ENCODE measurements at regions not wholly inside any gene's neighbourhood (a gene's known extent, or its start where the extent isn't known, plus 50 kb on each side); places are given as distances from the start of the nearest gene placed in this dataset.
A peak's percentile ranks its signal among the peaks of the same experiment; 100 is the strongest.

- Histone ChIP-seq H2BK120ac (ENCODE audit: low read depth, low read length) (no peak overlapping the region), H3K23ac (ENCODE audit: low read depth, low read length, poor library complexity) (no peak overlapping the region), H3K36me3 (replicated peaks in 1 of 2; ENCODE audit: control insufficient read depth in 2 of 2, insufficient read depth in 2 of 2, low read length in 2 of 2) (no peaks in the 10 kb centered on the region), H3K4me1 (ENCODE audit: control insufficient read depth in 2 of 2, insufficient read depth in 1 of 2, low read depth in 1 of 2, low read length in 2 of 2) (no peaks in the 10 kb centered on the region), H3K18ac (ENCODE audit: low read length) (no peak overlapping the region), H2AFZ (ENCODE audit: low read length) (no peak overlapping the region), H3K27ac (replicated peaks; ENCODE audit: low read length) (no peak overlapping the region), H2BK15ac (ENCODE audit: low read length) (no peak overlapping the region), H2AK5ac (ENCODE audit: low read depth, low read length) (no peak overlapping the region), H3K9me3 (replicated peaks in 1 of 2; ENCODE audit: control insufficient read depth in 2 of 2, insufficient read depth in 1 of 2, low read depth in 1 of 2, low read length in 2 of 2) (peaks cover 0 to 40% of the 10 kb centered on the region in 2 donors), H4K91ac (ENCODE audit: low read depth, low read length, poor library complexity) (no peak overlapping the region), H2BK5ac (ENCODE audit: low read length) (no peak overlapping the region), H3K79me1 (ENCODE audit: low read depth, low read length) (no peaks in the 10 kb centered on the region), H3K4me2 (ENCODE audit: insufficient read depth, low read length, poor library complexity, severe bottlenecking) (no peak overlapping the region), H3K14ac (ENCODE audit: low read length) (no peak overlapping the region), H3K4ac (ENCODE audit: low read length) (no peak overlapping the region), H3K9ac (ENCODE audit: low read depth, low read length, poor library complexity) (no peak overlapping the region), H3K4me3 (ENCODE audit: low read length in 2 of 2) (peak overlapping the region in 1 of 2 donors; percentile 45), H4K8ac (ENCODE audit: low read depth, low read length) (no peak overlapping the region), H3K27me3 (ENCODE audit: control insufficient read depth in 3 of 3, insufficient read depth in 3 of 3, low read depth in 1 of 3, low read length in 3 of 3) (no peaks in the 10 kb centered on the region), H2BK12ac (ENCODE audit: low read length) (no peak overlapping the region)
- WGBS, 2 donors (ENCODE audit: extremely low coverage in 2 of 2, insufficient read length in 2 of 2, insufficient replicate concordance in 1 of 2) = no CpG with 5 or more reads among the region's 11 CpGs
- DNase-seq (ENCODE audit: low spot score) = no peak
These were observed 771.7 kb downstream of the TBC1D22A start for GRCh38 chr22:47533961-47534803.

GRCh38 chr22:47517062-47517461, 754.6 kb downstream of the TBC1D22A start:
- no peak overlapping the region for H2AFZ ChIP-seq (ENCODE audit: low read length)
- H4K91ac ChIP-seq (ENCODE audit: low read depth, low read length, poor library complexity) = no peak overlapping the region
- H2BK120ac ChIP-seq (ENCODE audit: low read depth, low read length) = no peak overlapping the region
- no peaks in the 10 kb centered on the region for H3K4me1 ChIP-seq (ENCODE audit: control insufficient read depth in 2 of 2, insufficient read depth in 1 of 2, low read depth in 1 of 2, low read length in 2 of 2)
- H3K18ac ChIP-seq (ENCODE audit: low read length) = no peak overlapping the region
- H2AK5ac ChIP-seq (ENCODE audit: low read depth, low read length) = no peak overlapping the region
- H2BK15ac ChIP-seq (ENCODE audit: low read length) = no peak overlapping the region
- H2BK12ac ChIP-seq (ENCODE audit: low read length) = no peak overlapping the region
- H3K9ac ChIP-seq (ENCODE audit: low read depth, low read length, poor library complexity) = no peak overlapping the region
- peaks cover 0 to 23% of the 10 kb centered on the region in 2 donors for H3K9me3 ChIP-seq (replicated peaks in 1 of 2; ENCODE audit: control insufficient read depth in 2 of 2, insufficient read depth in 1 of 2, low read depth in 1 of 2, low read length in 2 of 2)
- no peak overlapping the region for H2BK5ac ChIP-seq (ENCODE audit: low read length)
- no CpG with 5 or more reads among the region's 1 CpG for WGBS, 2 donors (ENCODE audit: extremely low coverage in 2 of 2, insufficient read length in 2 of 2, insufficient replicate concordance in 1 of 2)
- H3K4me2 ChIP-seq (ENCODE audit: insufficient read depth, low read length, poor library complexity, severe bottlenecking) = no peak overlapping the region
- H3K27me3 ChIP-seq (ENCODE audit: control insufficient read depth in 3 of 3, insufficient read depth in 3 of 3, low read depth in 1 of 3, low read length in 3 of 3) = no peaks in the 10 kb centered on the region
- no peak overlapping the region for H4K8ac ChIP-seq (ENCODE audit: low read depth, low read length)
- H3K23ac ChIP-seq (ENCODE audit: low read depth, low read length, poor library complexity) = no peak overlapping the region
- no peak overlapping the region for H3K4me3 ChIP-seq (ENCODE audit: low read length in 2 of 2)
- H3K14ac ChIP-seq (ENCODE audit: low read length) = no peak overlapping the region
- DNase-seq (ENCODE audit: low spot score) = no peak
- no peak overlapping the region for H3K27ac ChIP-seq (replicated peaks; ENCODE audit: low read length)
- H3K79me1 ChIP-seq (ENCODE audit: low read depth, low read length) = no peaks in the 10 kb centered on the region
- H3K36me3 ChIP-seq (replicated peaks in 1 of 2; ENCODE audit: control insufficient read depth in 2 of 2, insufficient read depth in 2 of 2, low read length in 2 of 2) = no peaks in the 10 kb centered on the region
- no peak overlapping the region for H3K4ac ChIP-seq (ENCODE audit: low read length)

- Histone ChIP-seq H2AFZ (ENCODE audit: low read length) (no peak overlapping the region), H3K9ac (ENCODE audit: low read depth, low read length, poor library complexity) (no peak overlapping the region), H3K4me1 (ENCODE audit: control insufficient read depth in 2 of 2, insufficient read depth in 1 of 2, low read depth in 1 of 2, low read length in 2 of 2) (no peaks in the 10 kb centered on the region), H2AK5ac (ENCODE audit: low read depth, low read length) (no peak overlapping the region), H2BK5ac (ENCODE audit: low read length) (no peak overlapping the region), H2BK15ac (ENCODE audit: low read length) (no peak overlapping the region), H4K91ac (ENCODE audit: low read depth, low read length, poor library complexity) (no peak overlapping the region), H3K18ac (ENCODE audit: low read length) (no peak overlapping the region), H3K27me3 (ENCODE audit: control insufficient read depth in 3 of 3, insufficient read depth in 3 of 3, low read depth in 1 of 3, low read length in 3 of 3) (no peaks in the 10 kb centered on the region), H3K36me3 (replicated peaks in 1 of 2; ENCODE audit: control insufficient read depth in 2 of 2, insufficient read depth in 2 of 2, low read length in 2 of 2) (no peaks in the 10 kb centered on the region), H3K9me3 (replicated peaks in 1 of 2; ENCODE audit: control insufficient read depth in 2 of 2, insufficient read depth in 1 of 2, low read depth in 1 of 2, low read length in 2 of 2) (peaks cover 0 to 23% of the 10 kb centered on the region in 2 donors), H2BK120ac (ENCODE audit: low read depth, low read length) (no peak overlapping the region), H4K8ac (ENCODE audit: low read depth, low read length) (no peak overlapping the region), H2BK12ac (ENCODE audit: low read length) (no peak overlapping the region), H3K27ac (replicated peaks; ENCODE audit: low read length) (no peak overlapping the region), H3K4me2 (ENCODE audit: insufficient read depth, low read length, poor library complexity, severe bottlenecking) (no peak overlapping the region), H3K23ac (ENCODE audit: low read depth, low read length, poor library complexity) (no peak overlapping the region), H3K4me3 (ENCODE audit: low read length in 2 of 2) (no peak overlapping the region), H3K79me1 (ENCODE audit: low read depth, low read length) (no peaks in the 10 kb centered on the region), H3K14ac (ENCODE audit: low read length) (no peak overlapping the region), H3K4ac (ENCODE audit: low read length) (no peak overlapping the region)
- WGBS, 2 donors (ENCODE audit: extremely low coverage in 2 of 2, insufficient read length in 2 of 2, insufficient replicate concordance in 1 of 2) = no CpG with 5 or more reads among the region's 2 CpGs
- DNase-seq (ENCODE audit: low spot score) = no peak
These were observed 753.1 kb downstream of the TBC1D22A start for GRCh38 chr22:47515384-47516125.

- Histone ChIP-seq H3K79me1 (ENCODE audit: low read depth, low read length) (no peaks in the 10 kb centered on the region), H2BK15ac (ENCODE audit: low read length) (no peak overlapping the region)
- WGBS, 2 donors (ENCODE audit: extremely low coverage in 2 of 2, insufficient read length in 2 of 2, insufficient replicate concordance in 1 of 2) = no CpG with 5 or more reads among the region's 2 CpGs
These were observed 750.2 kb downstream of the TBC1D22A start for GRCh38 chr22:47512617-47513016.

More at GRCh38 chr22:47512617-47513016, 750.2 kb downstream of the TBC1D22A start:
- DNase-seq (ENCODE audit: low spot score) = no peak
- Histone ChIP-seq H3K23ac (ENCODE audit: low read depth, low read length, poor library complexity) (no peak overlapping the region), H3K4me3 (ENCODE audit: low read length in 2 of 2) (no peak overlapping the region), H3K27ac (replicated peaks; ENCODE audit: low read length) (no peak overlapping the region), H3K4me2 (ENCODE audit: insufficient read depth, low read length, poor library complexity, severe bottlenecking) (no peak overlapping the region), H2BK12ac (ENCODE audit: low read length) (no peak overlapping the region), H4K91ac (ENCODE audit: low read depth, low read length, poor library complexity) (no peak overlapping the region), H3K9me3 (replicated peaks in 1 of 2; ENCODE audit: control insufficient read depth in 2 of 2, insufficient read depth in 1 of 2, low read depth in 1 of 2, low read length in 2 of 2) (peaks cover 0 to 41% of the 10 kb centered on the region in 2 donors), H4K8ac (ENCODE audit: low read depth, low read length) (no peak overlapping the region), H3K27me3 (ENCODE audit: control insufficient read depth in 3 of 3, insufficient read depth in 3 of 3, low read depth in 1 of 3, low read length in 3 of 3) (no peaks in the 10 kb centered on the region), H2BK5ac (ENCODE audit: low read length) (no peak overlapping the region), H2AFZ (ENCODE audit: low read length) (no peak overlapping the region), H3K4me1 (ENCODE audit: control insufficient read depth in 2 of 2, insufficient read depth in 1 of 2, low read depth in 1 of 2, low read length in 2 of 2) (no peaks in the 10 kb centered on the region), H3K18ac (ENCODE audit: low read length) (no peak overlapping the region), H3K4ac (ENCODE audit: low read length) (no peak overlapping the region), H3K9ac (ENCODE audit: low read depth, low read length, poor library complexity) (no peak overlapping the region), H2BK120ac (ENCODE audit: low read depth, low read length) (no peak overlapping the region), H2AK5ac (ENCODE audit: low read depth, low read length) (no peak overlapping the region), H3K36me3 (replicated peaks in 1 of 2; ENCODE audit: control insufficient read depth in 2 of 2, insufficient read depth in 2 of 2, low read length in 2 of 2) (no peaks in the 10 kb centered on the region), H3K14ac (ENCODE audit: low read length) (no peak overlapping the region)
